Right lobe of liver (tissue), 6 donors: ENCODE measurements at regions not wholly inside any gene's neighbourhood (a gene's known extent, or its start where the extent isn't known, plus 50 kb on each side); places are given as distances from the start of the nearest gene placed in this dataset.

Experiments used
- ATAC-seq, 4 donors: fragments of 200-7000 bp; cut with Tn5 transposase; one replicate each; pipeline ENCODE4 v1.9.1; 2020; ENCODE audit warnings: mild to moderate bottlenecking in 4 of 4, moderate library complexity in 4 of 4
- DNase-seq, 3 donors: peaks; one replicate each; pipeline ENCODE4 v3.0.0-alpha.2; 2020
- H3K27ac ChIP-seq, 3 donors: fragments of 200-600 bp; one replicate each; pipeline ENCODE4 v1.8.0; 2022
- H3K27me3 ChIP-seq, 2 donors: fragments of 200-600 bp; one replicate each; pipeline ENCODE4 v1.8.0; 2022
- H3K36me3 ChIP-seq, 4 donors: fragments of 200-600 bp; sonication (generic) in 1 of 4; one replicate each; pipeline versions ENCODE4 v1.5.1 to v1.8.0; 2017 to 2022; ENCODE audit warnings: control low read depth in 1 of 4
- H3K4me1 ChIP-seq, 4 donors: fragments of 200-600 bp; sonication (generic) in 1 of 4; one replicate each; pipeline versions ENCODE4 v1.5.1 to v1.8.0; 2017 to 2022; ENCODE audit warnings: control low read depth in 1 of 4
- H3K4me3 ChIP-seq, 3 donors: fragments of 200-600 bp; one replicate each; pipeline ENCODE4 v1.8.0; 2022
- H3K9me3 ChIP-seq, 4 donors: fragments of 200-600 bp; sonication (generic) in 1 of 4; one replicate each; pipeline versions ENCODE4 v1.5.1 to v1.8.0; 2017 to 2022; ENCODE audit warnings: control low read depth in 1 of 4
- CTCF ChIP-seq, 4 donors: fragments of 200-600 bp in 3 of 4; fragments of 450-650 bp in 1 of 4; IDR thresholded peaks; one replicate each; pipeline versions ENCODE4 v1.5.1 to v1.8.0; 2016 to 2022; ENCODE audit warnings: antibody characterized with exemption in 4 of 4, mild to moderate bottlenecking in 2 of 4
- POLR2A ChIP-seq: fragments of 450-650 bp; IDR thresholded peaks from one replicate; pipeline ENCODE4 v1.6.1; 2017; ENCODE audit warnings: antibody characterized with exemption, mild to moderate bottlenecking
- WGBS: methylation state at CpG from one replicate; pipeline ENCODE4 v1.1.6; 2018; ENCODE audit warnings: low coverage, low lambda C conversion rate; ENCODE audit not compliant: insufficient coverage; ENCODE audit errors: missing lambda C conversion rate; 5-methylcytosine and 5-hydroxymethylcytosine counted together
- intact Hi-C, 2 donors: fragments of 100-400 bp; cut with DNase I; formaldehyde crosslinking; loops; one replicate each; pipeline versions ENCODE4 v1.11.2 to v1.14.1; 2022
- donor health status: DM: no; HTN: yes; CAD: no.
- donor health status: DM: no; HTN: no; CAD: no.
- donor health status: DM: no; HTN: no; CAD: no.
- donor health status: DM: no; HTN: yes; CAD: no.
- donor health status: DM: no; HTN: yes; CAD: no.

DNA sequence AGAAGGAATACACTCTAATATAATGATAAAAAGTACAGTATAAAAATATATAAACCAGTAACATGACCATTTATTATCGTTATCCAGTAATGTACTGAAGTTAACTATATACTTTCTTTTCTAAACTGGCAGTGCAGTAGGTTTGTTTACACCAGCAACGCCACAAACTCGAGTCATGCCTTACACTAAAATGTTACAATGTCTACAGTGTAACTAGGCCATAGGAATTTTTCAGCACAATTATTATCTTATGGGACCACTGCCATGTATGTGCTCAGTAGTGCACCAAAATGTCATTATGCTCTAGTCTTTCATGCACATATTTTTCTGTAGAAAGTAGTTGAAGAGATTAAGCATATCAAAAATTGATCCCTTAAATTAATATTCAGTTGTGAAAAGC, 609.8 kb upstream of the BCHE start:
- Histone ChIP-seq H3K9me3 (no peaks in the 10 kb centered on the region), H3K4me1 (no peaks in the 10 kb centered on the region), H3K4me3 (no peak overlapping the region), H3K27me3 (no peaks in the 10 kb centered on the region), H3K27ac (no peak overlapping the region), H3K36me3 (no peaks in the 10 kb centered on the region)
- intact Hi-C loops: no loop called here
- no peak for ATAC-seq
- TF ChIP-seq POLR2A: no peak
- no peak for TF ChIP-seq CTCF (IDR thresholded peaks at IDR 0.05)
- no peak for DNase-seq
- WGBS: 44% methylated on average over 3 of the region's 3 CpGs

GRCh38 chr3:166446291-166446690, 609.1 kb upstream of the BCHE start:
- H3K36me3 ChIP-seq: no peaks in the 10 kb centered on the region
- intact Hi-C loops: no loop called here
- no peak for TF ChIP-seq POLR2A
- TF ChIP-seq CTCF (IDR thresholded peaks at IDR 0.05): no peak
- no peaks in the 10 kb centered on the region for H3K4me1 ChIP-seq
- no peak overlapping the region for H3K27ac ChIP-seq
- no peak overlapping the region for H3K4me3 ChIP-seq
- DNase-seq (no peak), ATAC-seq (no peak)
- H3K27me3 ChIP-seq: no peaks in the 10 kb centered on the region
- no peaks in the 10 kb centered on the region for H3K9me3 ChIP-seq

- no peak for TF ChIP-seq POLR2A
- no peak for TF ChIP-seq CTCF (IDR thresholded peaks at IDR 0.05)
- H3K27me3 ChIP-seq: no peaks in the 10 kb centered on the region
- H3K4me3 ChIP-seq: no peak overlapping the region
- no peak overlapping the region for H3K27ac ChIP-seq
- no peaks in the 10 kb centered on the region for H3K9me3 ChIP-seq
- intact Hi-C loops: no loop called here
- H3K36me3 ChIP-seq: no peaks in the 10 kb centered on the region
- DNase-seq: no peak
- H3K4me1 ChIP-seq: no peaks in the 10 kb centered on the region
- no peak for ATAC-seq
These were observed 608.6 kb upstream of the BCHE start for GRCh38 chr3:166445865-166446264.

DNA sequence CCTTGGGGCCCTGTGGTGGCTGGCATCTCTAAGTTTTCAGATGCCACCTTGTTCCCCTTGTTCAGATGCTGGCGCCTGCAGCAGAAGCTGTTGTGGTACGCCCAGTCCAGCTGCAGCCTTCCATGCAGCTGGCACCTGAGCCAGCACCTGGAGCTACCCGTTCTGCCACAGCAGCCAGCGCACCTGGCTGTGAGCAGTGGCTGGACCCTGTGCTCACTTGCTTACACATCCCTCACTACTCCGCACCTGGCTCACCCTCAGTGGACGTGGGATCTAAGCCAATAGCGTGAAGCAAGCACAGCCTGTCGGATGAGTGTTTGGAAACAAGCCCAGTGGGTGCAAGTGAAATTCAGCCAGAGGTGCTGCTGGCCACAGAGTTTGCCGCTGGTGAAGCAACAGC, 607.5 kb upstream of the BCHE start:
- no peaks in the 10 kb centered on the region for H3K9me3 ChIP-seq
- no peaks in the 10 kb centered on the region for H3K4me1 ChIP-seq
- no peaks in the 10 kb centered on the region for H3K36me3 ChIP-seq
- DNase-seq: no peak
- intact Hi-C loops: no loop called here
- no peak for TF ChIP-seq CTCF (IDR thresholded peaks at IDR 0.05)
- TF ChIP-seq POLR2A: no peak
- ATAC-seq: peak in 2 of 4 donors; percentile 16 to 27
- H3K27ac ChIP-seq: no peak overlapping the region
- H3K4me3 ChIP-seq: no peak overlapping the region
- no peaks in the 10 kb centered on the region for H3K27me3 ChIP-seq
- WGBS: 52% methylated on average over 5 of the region's 9 CpGs

DNA sequence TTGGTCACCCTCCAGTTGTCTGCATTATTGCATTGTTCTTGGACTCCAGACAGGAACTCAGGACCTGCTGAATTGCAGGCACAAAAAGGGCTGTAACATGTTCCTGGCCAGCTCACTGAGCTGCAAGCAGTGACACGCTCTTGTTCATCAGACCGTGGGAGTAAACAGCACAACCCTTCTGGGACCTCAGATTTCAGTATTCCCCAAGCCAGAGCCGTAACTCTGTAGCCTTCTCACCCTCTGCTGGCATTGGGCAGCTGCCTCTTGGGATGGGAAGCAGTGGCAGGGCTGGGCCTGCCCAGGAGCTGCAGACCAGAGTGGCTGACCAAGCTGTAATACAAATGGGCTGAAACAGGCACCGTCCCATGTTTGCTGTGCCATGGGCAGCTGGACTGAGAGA, 607.1 kb upstream of the BCHE start:
- 71% methylated on average over 1 of the region's 4 CpGs for WGBS
- Histone ChIP-seq H3K27me3 (no peaks in the 10 kb centered on the region), H3K4me3 (no peak overlapping the region), H3K9me3 (no peaks in the 10 kb centered on the region), H3K36me3 (no peaks in the 10 kb centered on the region), H3K27ac (no peak overlapping the region), H3K4me1 (no peaks in the 10 kb centered on the region)
- intact Hi-C loops: no loop called here
- TF ChIP-seq POLR2A: no peak
- no peak for TF ChIP-seq CTCF (IDR thresholded peaks at IDR 0.05)
- no peak for DNase-seq
- peak in 1 of 4 donors; percentile 11 for ATAC-seq
